ENCODE measurements at regions not wholly inside any gene's neighbourhood (a gene's known extent, or its start where the extent isn't known, plus 50 kb on each side); places are given as distances from the start of the nearest gene placed in this dataset.
"Not testable (repeated sequence)": the region's sequence is repeated elsewhere in the genome, so short reads cannot be mapped to it uniquely, and the experiment has no call there.

GRCh38 chr10:109040622-109041021 is 882.7 kb downstream of the XPNPEP1 start:
- DNase-seq = no peak

- DNase-seq = no peak
These were observed 885.3 kb downstream of the XPNPEP1 start for GRCh38 chr10:109037978-109038377.

GRCh38 chr10:109030581-109031210 is 892.6 kb downstream of the XPNPEP1 start:
- no peak for DNase-seq

- no peak for DNase-seq
These were observed 893.4 kb downstream of the XPNPEP1 start for GRCh38 chr10:109029870-109030269.

- DNase-seq = no peak
These were observed 895.7 kb downstream of the XPNPEP1 start for GRCh38 chr10:109027534-109028185.

- no peak for DNase-seq
These were observed 898.1 kb downstream of the XPNPEP1 start for GRCh38 chr10:109025172-109025571.

- no peak for DNase-seq
These were observed 900.8 kb downstream of the XPNPEP1 start for GRCh38 chr10:109022417-109023049.

GRCh38 chr10:109019001-109019424 is 904.3 kb downstream of the XPNPEP1 start:
- DNase-seq = no peak

GRCh38 chr10:109007514-109007913 is 915.8 kb downstream of the XPNPEP1 start:
- DNase-seq = no peak

- no peak for DNase-seq
These were observed 932.9 kb downstream of the XPNPEP1 start for GRCh38 chr10:108990441-108990840.

- no peak for DNase-seq
These were observed 933.3 kb downstream of the XPNPEP1 start for GRCh38 chr10:108989976-108990375.

- no peak for DNase-seq
These were observed 941.2 kb downstream of the XPNPEP1 start for GRCh38 chr10:108982159-108982558.

- DNase-seq = no peak
These were observed 942.4 kb downstream of the XPNPEP1 start for GRCh38 chr10:108980869-108981268.

GRCh38 chr10:108975459-108976058 is 947.8 kb downstream of the XPNPEP1 start:
- no peak for DNase-seq

- DNase-seq = no peak
These were observed 953.3 kb downstream of the XPNPEP1 start for GRCh38 chr10:108970016-108970415.

- no peak for DNase-seq
These were observed 956.9 kb downstream of the XPNPEP1 start for GRCh38 chr10:108966411-108966810.

- no peak for DNase-seq
These were observed 957.3 kb downstream of the XPNPEP1 start for GRCh38 chr10:108966005-108966404.

- DNase-seq = no peak
These were observed 961.1 kb downstream of the XPNPEP1 start for GRCh38 chr10:108962172-108962571.

- no peak for DNase-seq
These were observed 965.6 kb downstream of the XPNPEP1 start for GRCh38 chr10:108957681-108958080.

- DNase-seq = no peak
These were observed 967.2 kb downstream of the XPNPEP1 start for GRCh38 chr10:108956149-108956548.

GRCh38 chr10:108920029-108920428 is 1003.3 kb downstream of the XPNPEP1 start:
- not testable (repeated sequence) for DNase-seq

GRCh38 chr10:108913300-108913699 is 1010.0 kb downstream of the XPNPEP1 start:
- DNase-seq = no peak

- DNase-seq = no peak
These were observed 1011.3 kb downstream of the XPNPEP1 start for GRCh38 chr10:108911814-108912541.
